ENCODE measurements at regions not wholly inside any gene's neighbourhood (a gene's known extent, or its start where the extent isn't known, plus 50 kb on each side); places are given as distances from the start of the nearest gene placed in this dataset.

GRCh38 chr12:93954166-93955112 lies 193.9 kb upstream of the PLXNC1 start:
- Histone ChIP-seq H4K91ac (ENCODE audit: low read depth, low read length) (no peak overlapping the region), H3K4me3 (ENCODE audit: low read depth, low read length) (no peak overlapping the region), H3K4ac (ENCODE audit: low read depth, low read length) (no peak overlapping the region), H3K4me1 (ENCODE audit: control insufficient read depth in 1 of 2, insufficient read depth in 2 of 2, low read length in 2 of 2) (no peaks in the 10 kb centered on the region), H4K8ac (ENCODE audit: low read depth, low read length) (no peak overlapping the region), H2BK5ac (ENCODE audit: low read depth, low read length, poor library complexity) (no peak overlapping the region), H2AFZ (ENCODE audit: insufficient read depth, low read length, poor library complexity) (no peak overlapping the region), H3K18ac (ENCODE audit: low read length) (no peak overlapping the region), H3K14ac (ENCODE audit: low read length) (no peak overlapping the region), H3K36me3 (ENCODE audit: control insufficient read depth in 1 of 2, insufficient read depth in 2 of 2, low read length in 2 of 2) (no peaks in the 10 kb centered on the region), H3K23ac (ENCODE audit: low read length) (no peak overlapping the region), H3K27ac (ENCODE audit: low read depth, low read length) (no peak overlapping the region), H3K79me2 (ENCODE audit: control insufficient read depth, insufficient read depth, low read length, poor library complexity) (no peaks in the 10 kb centered on the region), H3K9ac (ENCODE audit: low read length) (no peak overlapping the region), H3K27me3 (ENCODE audit: insufficient read depth, low read length) (no peaks in the 10 kb centered on the region), H2BK120ac (ENCODE audit: insufficient read depth, low read length, poor library complexity) (no peak overlapping the region), H3K79me1 (ENCODE audit: low read length) (no peaks in the 10 kb centered on the region), H2BK12ac (ENCODE audit: low read length) (no peak overlapping the region), H3K4me2 (ENCODE audit: low read length) (no peak overlapping the region), H2AK5ac (ENCODE audit: low read length) (no peak overlapping the region), H3K9me3 (ENCODE audit: insufficient read depth, low read depth, low read length) (no peaks in the 10 kb centered on the region), H4K12ac (ENCODE audit: low read depth, low read length) (no peak overlapping the region)
- no peak for DNase-seq
- WGBS (ENCODE audit: extremely low coverage, insufficient coverage, insufficient read length): no CpG with 5 or more reads among the region's 9 CpGs

- no CpG with 5 or more reads among the region's 2 CpGs for WGBS (ENCODE audit: extremely low coverage, insufficient coverage, insufficient read length)
- H3K27me3 ChIP-seq (ENCODE audit: insufficient read depth, low read length): no peaks in the 10 kb centered on the region
- no peak overlapping the region for H3K4ac ChIP-seq (ENCODE audit: low read depth, low read length)
- no peak overlapping the region for H2BK120ac ChIP-seq (ENCODE audit: insufficient read depth, low read length, poor library complexity)
- H2BK5ac ChIP-seq (ENCODE audit: low read depth, low read length, poor library complexity): no peak overlapping the region
- H3K18ac ChIP-seq (ENCODE audit: low read length): no peak overlapping the region
- H3K79me1 ChIP-seq (ENCODE audit: low read length): no peaks in the 10 kb centered on the region
- no peak overlapping the region for H2AFZ ChIP-seq (ENCODE audit: insufficient read depth, low read length, poor library complexity)
- no peak overlapping the region for H3K27ac ChIP-seq (ENCODE audit: low read depth, low read length)
- H3K14ac ChIP-seq (ENCODE audit: low read length): no peak overlapping the region
- H3K79me2 ChIP-seq (ENCODE audit: control insufficient read depth, insufficient read depth, low read length, poor library complexity): no peaks in the 10 kb centered on the region
- no peak overlapping the region for H2BK12ac ChIP-seq (ENCODE audit: low read length)
- no peak overlapping the region for H3K23ac ChIP-seq (ENCODE audit: low read length)
- no peak for DNase-seq
- H3K36me3 ChIP-seq (ENCODE audit: control insufficient read depth in 1 of 2, insufficient read depth in 2 of 2, low read length in 2 of 2): no peaks in the 10 kb centered on the region
- H3K4me3 ChIP-seq (ENCODE audit: low read depth, low read length): no peak overlapping the region
- no peak overlapping the region for H4K91ac ChIP-seq (ENCODE audit: low read depth, low read length)
- H3K9ac ChIP-seq (ENCODE audit: low read length): no peak overlapping the region
- H3K4me1 ChIP-seq (ENCODE audit: control insufficient read depth in 1 of 2, insufficient read depth in 2 of 2, low read length in 2 of 2): no peaks in the 10 kb centered on the region
- H4K8ac ChIP-seq (ENCODE audit: low read depth, low read length): no peak overlapping the region
- H3K4me2 ChIP-seq (ENCODE audit: low read length): no peak overlapping the region
- H2AK5ac ChIP-seq (ENCODE audit: low read length): no peak overlapping the region
- H4K12ac ChIP-seq (ENCODE audit: low read depth, low read length): no peak overlapping the region
- no peaks in the 10 kb centered on the region for H3K9me3 ChIP-seq (ENCODE audit: insufficient read depth, low read depth, low read length)
Observed at GRCh38 chr12:93956551-93956950, 191.8 kb upstream of the PLXNC1 start.

GRCh38 chr12:93957168-93957567 lies 191.2 kb upstream of the PLXNC1 start:
- H3K4me2 ChIP-seq (ENCODE audit: low read length): no peak overlapping the region
- H3K4ac ChIP-seq (ENCODE audit: low read depth, low read length): no peak overlapping the region
- no peak overlapping the region for H3K23ac ChIP-seq (ENCODE audit: low read length)
- H2BK5ac ChIP-seq (ENCODE audit: low read depth, low read length, poor library complexity): no peak overlapping the region
- no peak overlapping the region for H2AK5ac ChIP-seq (ENCODE audit: low read length)
- no peaks in the 10 kb centered on the region for H3K27me3 ChIP-seq (ENCODE audit: insufficient read depth, low read length)
- no peak overlapping the region for H4K8ac ChIP-seq (ENCODE audit: low read depth, low read length)
- no peaks in the 10 kb centered on the region for H3K36me3 ChIP-seq (ENCODE audit: control insufficient read depth in 1 of 2, insufficient read depth in 2 of 2, low read length in 2 of 2)
- no peak overlapping the region for H4K91ac ChIP-seq (ENCODE audit: low read depth, low read length)
- H3K18ac ChIP-seq (ENCODE audit: low read length): no peak overlapping the region
- no peak for DNase-seq
- H2BK120ac ChIP-seq (ENCODE audit: insufficient read depth, low read length, poor library complexity): no peak overlapping the region
- H3K4me3 ChIP-seq (ENCODE audit: low read depth, low read length): no peak overlapping the region
- H3K9me3 ChIP-seq (ENCODE audit: insufficient read depth, low read depth, low read length): no peaks in the 10 kb centered on the region
- H3K4me1 ChIP-seq (ENCODE audit: control insufficient read depth in 1 of 2, insufficient read depth in 2 of 2, low read length in 2 of 2): no peaks in the 10 kb centered on the region
- no peak overlapping the region for H2AFZ ChIP-seq (ENCODE audit: insufficient read depth, low read length, poor library complexity)
- H2BK12ac ChIP-seq (ENCODE audit: low read length): no peak overlapping the region
- no peaks in the 10 kb centered on the region for H3K79me1 ChIP-seq (ENCODE audit: low read length)
- no peak overlapping the region for H3K27ac ChIP-seq (ENCODE audit: low read depth, low read length)
- H4K12ac ChIP-seq (ENCODE audit: low read depth, low read length): no peak overlapping the region
- no peak overlapping the region for H3K14ac ChIP-seq (ENCODE audit: low read length)
- H3K79me2 ChIP-seq (ENCODE audit: control insufficient read depth, insufficient read depth, low read length, poor library complexity): no peaks in the 10 kb centered on the region
- WGBS (ENCODE audit: extremely low coverage, insufficient coverage, insufficient read length): no CpG with 5 or more reads among the region's 1 CpG
- no peak overlapping the region for H3K9ac ChIP-seq (ENCODE audit: low read length)

GRCh38 chr12:93957870-93958269 lies 190.5 kb upstream of the PLXNC1 start:
- no peak overlapping the region for H3K4ac ChIP-seq (ENCODE audit: low read depth, low read length)
- H3K79me1 ChIP-seq (ENCODE audit: low read length): no peaks in the 10 kb centered on the region
- H4K91ac ChIP-seq (ENCODE audit: low read depth, low read length): no peak overlapping the region
- no peaks in the 10 kb centered on the region for H3K4me1 ChIP-seq (ENCODE audit: control insufficient read depth in 1 of 2, insufficient read depth in 2 of 2, low read length in 2 of 2)
- H2BK12ac ChIP-seq (ENCODE audit: low read length): no peak overlapping the region
- no peak overlapping the region for H3K4me3 ChIP-seq (ENCODE audit: low read depth, low read length)
- no peak overlapping the region for H2BK120ac ChIP-seq (ENCODE audit: insufficient read depth, low read length, poor library complexity)
- no peaks in the 10 kb centered on the region for H3K27me3 ChIP-seq (ENCODE audit: insufficient read depth, low read length)
- no peaks in the 10 kb centered on the region for H3K9me3 ChIP-seq (ENCODE audit: insufficient read depth, low read depth, low read length)
- H3K79me2 ChIP-seq (ENCODE audit: control insufficient read depth, insufficient read depth, low read length, poor library complexity): no peaks in the 10 kb centered on the region
- no peak overlapping the region for H2BK5ac ChIP-seq (ENCODE audit: low read depth, low read length, poor library complexity)
- H3K4me2 ChIP-seq (ENCODE audit: low read length): no peak overlapping the region
- no peak overlapping the region for H3K23ac ChIP-seq (ENCODE audit: low read length)
- H3K18ac ChIP-seq (ENCODE audit: low read length): no peak overlapping the region
- no peak overlapping the region for H2AFZ ChIP-seq (ENCODE audit: insufficient read depth, low read length, poor library complexity)
- H3K36me3 ChIP-seq (ENCODE audit: control insufficient read depth in 1 of 2, insufficient read depth in 2 of 2, low read length in 2 of 2): no peaks in the 10 kb centered on the region
- H3K27ac ChIP-seq (ENCODE audit: low read depth, low read length): no peak overlapping the region
- H4K8ac ChIP-seq (ENCODE audit: low read depth, low read length): no peak overlapping the region
- H4K12ac ChIP-seq (ENCODE audit: low read depth, low read length): no peak overlapping the region
- DNase-seq: no peak
- no peak overlapping the region for H3K14ac ChIP-seq (ENCODE audit: low read length)
- no peak overlapping the region for H2AK5ac ChIP-seq (ENCODE audit: low read length)
- H3K9ac ChIP-seq (ENCODE audit: low read length): no peak overlapping the region
